ENCODE measurements at regions not wholly inside any gene's neighbourhood (a gene's known extent, or its start where the extent isn't known, plus 50 kb on each side); places are given as distances from the start of the nearest gene placed in this dataset.

GRCh38 chr21:25171438-25171837 lies 435.8 kb downstream of the MRPL39 start:
- H3K36me3 ChIP-seq (ENCODE audit: control insufficient read depth in 2 of 4, insufficient read depth in 4 of 4, low read length in 3 of 4), result peaks cover 0 to 2% (median 0%) of the 10 kb centered on the region in 4 experiments; a peak in 1 of 8 replicates
- no peak overlapping the region for H2BK15ac ChIP-seq (ENCODE audit: low read length)
- ChIA-PET POLR2A (ENCODE audit: partially characterized antibody) (no interaction called here), CTCF (ENCODE audit: partially characterized antibody) (no interaction called here)
- H3K4me2 ChIP-seq (ENCODE audit: insufficient read depth in 1 of 2, low read depth in 2 of 2, low read length in 2 of 2), result no peak overlapping the region
- no peaks in the 10 kb centered on the region for H3K23me2 ChIP-seq (ENCODE audit: low read depth, low read length)
- H3K23ac ChIP-seq (ENCODE audit: insufficient read length), result no peak overlapping the region
- H4K8ac ChIP-seq (ENCODE audit: extremely low read depth, insufficient read depth, low read length), result no peak overlapping the region
- H2BK12ac ChIP-seq (ENCODE audit: low read depth, low read length), result no peak overlapping the region
- no peak overlapping the region for H3K18ac ChIP-seq (ENCODE audit: extremely low read depth, low read length)
- no peak overlapping the region for H2BK5ac ChIP-seq (ENCODE audit: low read depth, low read length)
- no peak overlapping the region for H2BK120ac ChIP-seq (replicated peaks; ENCODE audit: low read depth, low read length)
- FAIRE-seq (no peak), DNase-seq (ENCODE audit: low read depth in 1 of 2, low spot score in 2 of 2) (no peak)
- no peaks in the 10 kb centered on the region for H3K79me2 ChIP-seq (ENCODE audit: control insufficient read depth in 1 of 2, insufficient read depth in 2 of 2, low read length in 2 of 2)
- H3K14ac ChIP-seq (ENCODE audit: insufficient read length), result no peak overlapping the region
- H2BK20ac ChIP-seq (ENCODE audit: low read length), result no peak overlapping the region
- H4K5ac ChIP-seq (ENCODE audit: insufficient read length, low read depth, low read length), result no peak overlapping the region
- H3K27ac ChIP-seq (ENCODE audit: low read depth, low read length), result no peak overlapping the region
- 92% methylated on average over 6 of the region's 6 CpGs; no CpG with 5 or more reads in 1 of the 2 experiments for WGBS, 2 experiments (ENCODE audit: extremely low coverage in 1 of 2, insufficient coverage in 1 of 2, insufficient read length in 1 of 2, insufficient replicate concordance in 2 of 2, low coverage in 1 of 2, low lambda C conversion rate in 2 of 2, missing lambda C conversion rate in 1 of 2)
- H3K4me3 ChIP-seq (ENCODE audit: extremely low read depth in 1 of 4, insufficient read depth in 2 of 4, low read depth in 3 of 4, low read length in 4 of 4), result no peak overlapping the region
- H2AFZ ChIP-seq (ENCODE audit: low read length), result no peak overlapping the region
- H4K20me1 ChIP-seq (replicated peaks in 1 of 2; ENCODE audit: control insufficient read depth in 1 of 2, insufficient read depth in 2 of 2, low read length in 2 of 2), result no peaks in the 10 kb centered on the region
- no peak overlapping the region for H3K9ac ChIP-seq (replicated peaks in 1 of 4; ENCODE audit: extremely low read depth in 1 of 4, low read depth in 3 of 4, low read length in 3 of 4)
- H3K27me3 ChIP-seq (replicated peaks in 1 of 4; ENCODE audit: control insufficient read depth in 3 of 4, extremely low read depth in 1 of 4, insufficient read depth in 3 of 4, low read length in 3 of 4), result no peaks in the 10 kb centered on the region
- H3K9me3 ChIP-seq (ENCODE audit: insufficient read depth in 2 of 2, low read depth in 1 of 2, low read length in 1 of 2), result peaks cover 10 to 16% of the 10 kb centered on the region in 2 experiments
- H4K91ac ChIP-seq (replicated peaks; ENCODE audit: insufficient read length, low read length), result no peak overlapping the region
- TF ChIP-seq, protein P1, sequence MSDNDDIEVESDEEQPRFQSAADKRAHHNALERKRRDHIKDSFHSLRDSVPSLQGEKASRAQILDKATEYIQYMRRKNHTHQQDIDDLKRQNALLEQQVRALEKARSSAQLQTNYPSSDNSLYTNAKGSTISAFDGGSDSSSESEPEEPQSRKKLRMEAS (IDR thresholded peaks at IDR 0.05), result no peak
- TF ChIP-seq MAFK (IDR thresholded peaks at IDR 0.05; ENCODE audit: low read depth, low read length) (no peak), CEBPB (IDR thresholded peaks at IDR 0.05; ENCODE audit: low read depth, low read length) (peak; percentile 59), HDAC6 (IDR thresholded peaks at IDR 0.05; ENCODE audit: low read depth, low read length) (no peak)
- H3K56ac ChIP-seq (replicated peaks; ENCODE audit: insufficient read length, low read depth, low read length), result no peak overlapping the region
- H3K4me1 ChIP-seq (replicated peaks in 1 of 4; ENCODE audit: control insufficient read depth in 3 of 4, insufficient read depth in 4 of 4, low read length in 3 of 4), result 0 out of 7 replicates have a peak, but pooled peaks cover 0 to 2% (median 0%) of the 10 kb centered on the region in 4 experiments
- H3K79me1 ChIP-seq (ENCODE audit: low read depth, low read length), result no peaks in the 10 kb centered on the region
- no peak overlapping the region for H2AK5ac ChIP-seq (ENCODE audit: low read depth, low read length)
- H3K4ac ChIP-seq (replicated peaks; ENCODE audit: insufficient read length, low read depth, low read length), result no peak overlapping the region
